ENCODE measurements at regions not wholly inside any gene's neighbourhood (a gene's known extent, or its start where the extent isn't known, plus 50 kb on each side); places are given as distances from the start of the nearest gene placed in this dataset.

- Histone ChIP-seq H3K27me3 (ENCODE audit: control insufficient read depth in 4 of 4, insufficient read depth in 4 of 4, low read length in 3 of 4) (peaks cover 0 to 7% (median 0%) of the 10 kb centered on the region in 4 donors), H3K4me1 (ENCODE audit: control insufficient read depth in 4 of 4, insufficient read depth in 4 of 4, low read length in 3 of 4) (no peaks in the 10 kb centered on the region), H3K9ac (ENCODE audit: low read depth in 1 of 2, low read length in 2 of 2) (no peak overlapping the region), H3K9me3 (ENCODE audit: control insufficient read depth in 4 of 4, low read length in 3 of 4) (no peaks in the 10 kb centered on the region), H3K4me3 (ENCODE audit: low read depth in 1 of 3, low read length in 3 of 3) (no peak overlapping the region), H3K27ac (ENCODE audit: low read depth in 1 of 2, low read length in 2 of 2) (no peak overlapping the region), H3K36me3 (ENCODE audit: control insufficient read depth in 4 of 4, insufficient read depth in 3 of 4, low read depth in 1 of 4, low read length in 3 of 4) (no peaks in the 10 kb centered on the region)
- no peak for DNase-seq (ENCODE audit: low spot score)
- 67% methylated on average over 1 of the region's 1 CpG for WGBS
- TF ChIP-seq RXRA (IDR thresholded peaks at IDR 0.05) = no peak
- no peak for TF ChIP-seq ZBTB33 (IDR thresholded peaks at IDR 0.05)
- TF ChIP-seq CTCF (IDR thresholded peaks at IDR 0.05; ENCODE audit: low read depth, low read length, missing input control) = no peak
- TF ChIP-seq MAX (IDR thresholded peaks at IDR 0.05) = no peak
- no peak for TF ChIP-seq REST (IDR thresholded peaks at IDR 0.05)
- TF ChIP-seq GABPA (IDR thresholded peaks at IDR 0.05 in 1 of 2, conservative IDR thresholded peaks at IDR 0.05 in 1 of 2) = no peak
- TF ChIP-seq YY1 (IDR thresholded peaks at IDR 0.05) = no peak
- TF ChIP-seq SP1 (IDR thresholded peaks at IDR 0.05) = no peak
- TF ChIP-seq HNF4A (conservative IDR thresholded peaks at IDR 0.05) = no peak
- no peak for TF ChIP-seq JUND (IDR thresholded peaks at IDR 0.05)
- no peak for TF ChIP-seq TAF1 (conservative IDR thresholded peaks at IDR 0.05)
Observed at GRCh38 chr9:88833946-88834345, 157.3 kb upstream of the S1PR3 start.

- Histone ChIP-seq H3K27me3 (ENCODE audit: control insufficient read depth in 4 of 4, insufficient read depth in 4 of 4, low read length in 3 of 4) (peaks cover 0 to 3% (median 0%) of the 10 kb centered on the region in 4 donors), H3K36me3 (ENCODE audit: control insufficient read depth in 4 of 4, insufficient read depth in 3 of 4, low read depth in 1 of 4, low read length in 3 of 4) (no peaks in the 10 kb centered on the region), H3K27ac (ENCODE audit: low read depth in 1 of 2, low read length in 2 of 2) (no peak overlapping the region), H3K4me3 (ENCODE audit: low read depth in 1 of 3, low read length in 3 of 3) (no peak overlapping the region), H3K9me3 (ENCODE audit: control insufficient read depth in 4 of 4, low read length in 3 of 4) (no peaks in the 10 kb centered on the region), H3K4me1 (ENCODE audit: control insufficient read depth in 4 of 4, insufficient read depth in 4 of 4, low read length in 3 of 4) (no peaks in the 10 kb centered on the region), H3K9ac (ENCODE audit: low read depth in 1 of 2, low read length in 2 of 2) (no peak overlapping the region)
- no peak for DNase-seq (ENCODE audit: low spot score)
- no peak for TF ChIP-seq HNF4G (IDR thresholded peaks at IDR 0.05)
- TF ChIP-seq ZBTB33 (IDR thresholded peaks at IDR 0.05) = no peak
- TF ChIP-seq EGR1 (IDR thresholded peaks at IDR 0.05; ENCODE audit: low read depth in 2 of 2) = no peak
- TF ChIP-seq NR2F2 (IDR thresholded peaks at IDR 0.05) = no peak
- no peak for TF ChIP-seq YY1 (IDR thresholded peaks at IDR 0.05)
- no peak for TF ChIP-seq REST (IDR thresholded peaks at IDR 0.05)
- WGBS = 58% methylated on average over 1 of the region's 1 CpG
Observed at GRCh38 chr9:88835038-88835466, 156.2 kb upstream of the S1PR3 start.

All from liver (tissue), 8 donors.